ENCODE measurements at regions not wholly inside any gene's neighbourhood (a gene's known extent, or its start where the extent isn't known, plus 50 kb on each side); places are given as distances from the start of the nearest gene placed in this dataset.

DNA sequence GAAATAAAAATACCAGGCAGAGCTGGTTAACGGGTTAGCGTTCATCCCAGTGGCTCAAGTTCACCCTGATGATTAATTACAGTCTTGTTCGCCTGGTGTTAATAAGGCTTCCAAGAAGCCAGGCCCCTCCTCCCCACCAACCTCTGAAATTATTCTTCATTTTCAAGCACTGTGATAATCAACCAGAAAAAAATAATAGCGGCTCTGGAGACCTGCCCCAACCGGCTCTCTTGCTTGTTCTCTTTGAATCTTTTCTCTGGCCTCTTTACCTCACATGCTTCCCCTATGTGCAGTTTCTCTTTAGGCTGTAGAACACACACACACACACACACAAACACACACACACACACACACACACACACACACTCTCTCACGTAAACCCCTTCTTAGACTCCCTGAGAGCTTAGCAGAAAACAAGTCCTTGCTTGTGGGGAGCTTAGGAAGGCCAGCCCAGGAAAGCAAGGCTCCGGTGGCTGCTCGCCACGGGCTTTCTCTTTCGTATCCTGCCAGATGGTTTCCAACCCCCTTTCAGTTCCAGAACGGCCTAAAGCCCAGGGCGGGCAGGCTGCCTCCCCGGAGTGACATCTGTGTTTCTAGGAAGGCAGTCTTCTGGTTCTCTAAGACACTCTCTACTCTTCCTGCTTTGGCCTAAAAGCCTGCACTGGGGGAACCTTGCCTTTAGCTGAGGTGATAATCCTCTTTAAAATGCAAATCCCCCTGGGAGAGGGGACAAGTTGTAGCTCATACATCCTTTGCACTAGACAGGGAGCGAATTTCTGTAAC is 106.4 kb upstream of the SESN3 start:
- H2AFZ ChIP-seq (replicated peaks), result no peak overlapping the region
- peaks cover 51% of the 10 kb centered on the region for H3F3A ChIP-seq (ENCODE audit: low read depth)
- DNase-seq (ENCODE audit: low spot score), result peak; percentile 90
- H3K36me3 Mint-ChIP-seq, result no peaks in the 10 kb centered on the region
- TF ChIP-seq EZH2phosphoT487 (IDR thresholded peaks at IDR 0.05), result no peak
- no peak for TF ChIP-seq EZH2 (IDR thresholded peaks at IDR 0.05)
- TF ChIP-seq, protein P1, sequence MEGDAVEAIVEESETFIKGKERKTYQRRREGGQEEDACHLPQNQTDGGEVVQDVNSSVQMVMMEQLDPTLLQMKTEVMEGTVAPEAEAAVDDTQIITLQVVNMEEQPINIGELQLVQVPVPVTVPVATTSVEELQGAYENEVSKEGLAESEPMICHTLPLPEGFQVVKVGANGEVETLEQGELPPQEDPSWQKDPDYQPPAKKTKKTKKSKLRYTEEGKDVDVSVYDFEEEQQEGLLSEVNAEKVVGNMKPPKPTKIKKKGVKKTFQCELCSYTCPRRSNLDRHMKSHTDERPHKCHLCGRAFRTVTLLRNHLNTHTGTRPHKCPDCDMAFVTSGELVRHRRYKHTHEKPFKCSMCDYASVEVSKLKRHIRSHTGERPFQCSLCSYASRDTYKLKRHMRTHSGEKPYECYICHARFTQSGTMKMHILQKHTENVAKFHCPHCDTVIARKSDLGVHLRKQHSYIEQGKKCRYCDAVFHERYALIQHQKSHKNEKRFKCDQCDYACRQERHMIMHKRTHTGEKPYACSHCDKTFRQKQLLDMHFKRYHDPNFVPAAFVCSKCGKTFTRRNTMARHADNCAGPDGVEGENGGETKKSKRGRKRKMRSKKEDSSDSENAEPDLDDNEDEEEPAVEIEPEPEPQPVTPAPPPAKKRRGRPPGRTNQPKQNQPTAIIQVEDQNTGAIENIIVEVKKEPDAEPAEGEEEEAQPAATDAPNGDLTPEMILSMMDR (IDR thresholded peaks at IDR 0.05), result no peak
- H3K4me1 ChIP-seq, result peaks cover 39% of the 10 kb centered on the region
- no peaks in the 10 kb centered on the region for H4K20me1 ChIP-seq (ENCODE audit: low read depth)
- no peaks in the 10 kb centered on the region for H3K9me3 ChIP-seq (ENCODE audit: low read depth)
- H3K4me3 Mint-ChIP-seq, result no peak overlapping the region
- peak overlapping the region; percentile 64 for H3K4me2 ChIP-seq
- H3K27ac Mint-ChIP-seq, result no peak overlapping the region
- H3K36me3 ChIP-seq, result no peaks in the 10 kb centered on the region
- no peaks in the 10 kb centered on the region for H3K27me3 ChIP-seq
- H3K27me3 Mint-ChIP-seq (ENCODE audit: insufficient read depth, low read depth), result no peaks in the 10 kb centered on the region
- no peaks in the 10 kb centered on the region for H3K9me3 Mint-ChIP-seq
- H3K4me3 ChIP-seq, result no peak overlapping the region
- peak overlapping the region; percentile 95 for H3K27ac ChIP-seq
- H3K79me2 ChIP-seq (ENCODE audit: low read depth), result no peaks in the 10 kb centered on the region
- H3K4me1 Mint-ChIP-seq, result peaks cover 14% of the 10 kb centered on the region
- no peak overlapping the region for H3K9ac ChIP-seq

DNA sequence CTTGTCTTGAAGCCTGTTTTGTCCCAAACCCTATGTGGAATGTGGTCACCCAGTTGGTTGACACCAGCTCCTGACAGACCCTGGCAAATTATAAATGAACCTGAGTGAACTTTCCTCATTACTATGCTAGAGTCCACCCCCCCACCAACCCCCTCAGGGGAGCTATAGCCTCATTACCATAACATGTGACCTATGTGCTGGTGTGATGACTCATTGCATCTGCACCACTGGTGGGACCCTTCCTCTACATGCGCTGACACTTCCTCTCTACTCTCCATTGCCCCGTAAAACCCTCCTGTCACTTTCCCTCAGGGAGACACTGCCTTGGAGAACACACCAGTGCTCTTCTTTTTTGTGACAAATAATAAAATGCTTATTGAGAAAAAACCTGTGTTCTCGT is 105.0 kb upstream of the SESN3 start:
- no peaks in the 10 kb centered on the region for H3K27me3 Mint-ChIP-seq (ENCODE audit: insufficient read depth, low read depth)
- H3K9ac ChIP-seq, result no peak overlapping the region
- no peaks in the 10 kb centered on the region for H3K36me3 Mint-ChIP-seq
- H4K20me1 ChIP-seq (ENCODE audit: low read depth), result no peaks in the 10 kb centered on the region
- no peak overlapping the region for H3K4me3 ChIP-seq
- H3K9me3 Mint-ChIP-seq, result no peaks in the 10 kb centered on the region
- H2AFZ ChIP-seq (replicated peaks), result no peak overlapping the region
- DNase-seq (ENCODE audit: low spot score), result no peak
- H3K27ac ChIP-seq, result peak overlapping the region; percentile 95
- peaks cover 7% of the 10 kb centered on the region for H3K4me1 Mint-ChIP-seq
- H3K4me3 Mint-ChIP-seq, result no peak overlapping the region
- TF ChIP-seq EZH2phosphoT487 (IDR thresholded peaks at IDR 0.05), result no peak
- TF ChIP-seq, protein P1 (IDR thresholded peaks at IDR 0.05), result no peak
- no peak for TF ChIP-seq EZH2 (IDR thresholded peaks at IDR 0.05)
- H3K27me3 ChIP-seq, result no peaks in the 10 kb centered on the region
- peaks cover 39% of the 10 kb centered on the region for H3K4me1 ChIP-seq
- no peaks in the 10 kb centered on the region for H3K36me3 ChIP-seq
- H3K9me3 ChIP-seq (ENCODE audit: low read depth), result no peaks in the 10 kb centered on the region
- H3K79me2 ChIP-seq (ENCODE audit: low read depth), result no peaks in the 10 kb centered on the region
- peaks cover 51% of the 10 kb centered on the region for H3F3A ChIP-seq (ENCODE audit: low read depth)
- peak overlapping the region; percentile 55 for H3K27ac Mint-ChIP-seq
- H3K4me2 ChIP-seq, result peak overlapping the region; percentile 64

DNA sequence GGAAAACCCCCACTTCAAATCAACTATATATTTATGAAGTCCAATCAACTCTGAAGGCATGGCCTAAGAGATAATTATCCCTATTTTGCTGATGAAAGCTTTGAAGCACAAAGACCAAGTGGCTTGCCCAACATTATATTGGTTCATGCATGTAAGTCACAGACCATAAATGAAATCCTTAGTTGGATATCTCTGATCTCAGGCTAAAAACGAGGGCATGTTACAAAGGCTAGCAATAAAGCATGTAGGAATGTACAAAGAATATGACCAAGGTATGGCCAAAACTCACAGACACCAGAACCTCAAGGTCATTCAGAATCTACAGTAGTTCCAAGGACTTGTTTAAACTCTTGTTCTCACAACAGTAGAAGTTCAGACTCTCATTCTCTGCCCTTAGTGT is 100.2 kb upstream of the SESN3 start:
- no peak for DNase-seq (ENCODE audit: low spot score)
- H3K9me3 Mint-ChIP-seq, result no peaks in the 10 kb centered on the region
- Histone ChIP-seq H2AFZ (replicated peaks) (no peak overlapping the region), H3K79me2 (ENCODE audit: low read depth) (no peaks in the 10 kb centered on the region), H3K27ac (no peak overlapping the region), H3K4me2 (no peak overlapping the region), H4K20me1 (ENCODE audit: low read depth) (no peaks in the 10 kb centered on the region), H3K9me3 (ENCODE audit: low read depth) (no peaks in the 10 kb centered on the region), H3F3A (ENCODE audit: low read depth) (peaks cover 12% of the 10 kb centered on the region), H3K9ac (no peak overlapping the region), H3K27me3 (no peaks in the 10 kb centered on the region), H3K36me3 (no peaks in the 10 kb centered on the region), H3K4me3 (no peak overlapping the region), H3K4me1 (peaks cover 22% of the 10 kb centered on the region)
- peaks cover 6% of the 10 kb centered on the region for H3K4me1 Mint-ChIP-seq
- TF ChIP-seq, protein P1 (IDR thresholded peaks at IDR 0.05), result no peak
- TF ChIP-seq EZH2 (IDR thresholded peaks at IDR 0.05) (no peak), EZH2phosphoT487 (IDR thresholded peaks at IDR 0.05) (no peak)
- H3K27me3 Mint-ChIP-seq (ENCODE audit: insufficient read depth, low read depth), result peaks cover 4% of the 10 kb centered on the region
- H3K27ac Mint-ChIP-seq, result no peak overlapping the region
- no peak overlapping the region for H3K4me3 Mint-ChIP-seq
- no peaks in the 10 kb centered on the region for H3K36me3 Mint-ChIP-seq
